ENCODE measurements at regions not wholly inside any gene's neighbourhood (a gene's known extent, or its start where the extent isn't known, plus 50 kb on each side); places are given as distances from the start of the nearest gene placed in this dataset.

- Histone ChIP-seq H4K20me1 (replicated peaks; ENCODE audit: control insufficient read depth, extremely low read depth, insufficient read depth, low read length) (no peaks in the 10 kb centered on the region), H3K27ac (ENCODE audit: insufficient read depth, low read depth, low read length) (no peak overlapping the region), H3K79me2 (ENCODE audit: control insufficient read depth, insufficient read depth, low read length) (no peaks in the 10 kb centered on the region), H3K4me3 (replicated peaks in 1 of 3; ENCODE audit: insufficient read depth in 1 of 3, low read depth in 1 of 3, low read length in 3 of 3) (no peak overlapping the region), H3K9me3 (replicated peaks; ENCODE audit: control insufficient read depth, insufficient read depth, low read length) (no peaks in the 10 kb centered on the region), H2AFZ (ENCODE audit: low read depth, low read length) (no peak overlapping the region), H3K4me1 (ENCODE audit: control insufficient read depth, extremely low read depth, insufficient read depth, low read length) (no peaks in the 10 kb centered on the region), H3K9ac (replicated peaks; ENCODE audit: extremely low read depth, insufficient read depth, low read length) (no peak overlapping the region), H3K9me1 (replicated peaks; ENCODE audit: control insufficient read depth, extremely low read depth, insufficient read depth, low read length) (no peaks in the 10 kb centered on the region), H3K27me3 (ENCODE audit: control insufficient read depth in 2 of 2, insufficient read depth in 2 of 2, low read length in 2 of 2) (no peaks in the 10 kb centered on the region), H3K4me2 (ENCODE audit: insufficient read depth, low read length) (no peak overlapping the region), H3K36me3 (ENCODE audit: control insufficient read depth in 2 of 2, extremely low read depth in 1 of 2, insufficient read depth in 2 of 2, low read length in 2 of 2) (no peaks in the 10 kb centered on the region)
- POLR2A ChIA-PET = no interaction called here
- CTCF ChIA-PET = no interaction called here
- TF ChIP-seq POLR2A (IDR thresholded peaks at IDR 0.05; ENCODE audit: low read depth, low read length) = no peak
- TF ChIP-seq POLR2AphosphoS5 (IDR thresholded peaks at IDR 0.05; ENCODE audit: insufficient read depth, low read depth, low read length) = no peak
- no peak for TF ChIP-seq EZH2 (IDR thresholded peaks at IDR 0.05; ENCODE audit: borderline replicate concordance, low read depth, low read length, severe bottlenecking)
- TF ChIP-seq MAX (IDR thresholded peaks at IDR 0.05; ENCODE audit: insufficient read depth, insufficient read length) = no peak
- no peak for TF ChIP-seq CTCF (IDR thresholded peaks at IDR 0.05; ENCODE audit: extremely low read depth in 1 of 2, insufficient read depth in 1 of 2, low read depth in 1 of 2, low read length in 2 of 2)
- TF ChIP-seq JUN (IDR thresholded peaks at IDR 0.05; ENCODE audit: borderline replicate concordance, insufficient read depth, insufficient read length, low read depth) = no peak
- no peak for TF ChIP-seq MYC (IDR thresholded peaks at IDR 0.05; ENCODE audit: low read depth, low read length)
- TF ChIP-seq GATA2 (IDR thresholded peaks at IDR 0.05; ENCODE audit: insufficient read depth, insufficient read length, low read depth, low read length) = no peak
- no peak for TF ChIP-seq FOS (IDR thresholded peaks at IDR 0.05; ENCODE audit: borderline replicate concordance, insufficient read depth, low read length)
- dilution Hi-C loops (cut with MboI; ENCODE audit: extremely low pct_ligation_motif_present, low sequenced_read_pairs) = no loop called here
- FAIRE-seq (no peak), DNase-seq (ENCODE audit: low read depth, low spot score) (no peak)
- intact Hi-C loops (cut with micrococcal nuclease) = no loop called here
- BruUV-seq (replicated peaks) = no TSS peak
Observed at GRCh38 chr4:44996276-44996845, 270.0 kb upstream of the GNPDA2 start.

Data from endothelial cell of umbilical vein (primary cell).